A549 (cell line): ENCODE measurements at regions not wholly inside any gene's neighbourhood (a gene's known extent, or its start where the extent isn't known, plus 50 kb on each side); places are given as distances from the start of the nearest gene placed in this dataset.

Experiments
- ATAC-seq, 2 experiments: fragments of 200-7000 bp in 1 of 2; fragments of >200 bp in 1 of 2; cut with Nextera tagmentation in 1 of 2; cut with Tn5 transposase in 1 of 2; 3 replicates each; pipeline versions ENCODE4 v1.8.0 to v1.9.1; 2018 to 2020; ENCODE audit warnings: mild to moderate bottlenecking in 1 of 2, moderate library complexity in 1 of 2
- CTCF ChIA-PET: fragments of 300-600 bp; sonication (Branson Sonifier 250); formaldehyde crosslinking; extraction: SDS; loops from one replicate; lab custom pipeline; 2021; ENCODE audit warnings: antibody characterized with exemption, inconsistent platforms; lab: Yijun Ruan, JAX
- POLR2A ChIA-PET: fragments of 350-600 bp; formaldehyde crosslinking; extraction: SDS; loops from one replicate; lab custom pipeline; 2021; ENCODE audit warnings: antibody characterized with exemption, inconsistent platforms; lab: Yijun Ruan, JAX
- DNase-seq, 2 experiments: peaks; one replicate each; pipeline versions ENCODE4 v3.0.0 to v3.0.0-alpha.2; 2011 to 2016; ENCODE audit warnings: low read depth in 1 of 2, low spot score in 1 of 2
- FAIRE-seq: peaks from 2 replicates; lab custom pipeline; 2011; peaks lifted over from hg19 to GRCh38; lab: Jason Lieb, UNC
- H3K27ac ChIP-seq, 2 experiments: fragments of >200 bp; sonication (Bioruptor Twin); formaldehyde crosslinking; 3 replicates each; pipeline ENCODE4 v1.5.1; 2016 to 2017
- H3K4me1 ChIP-seq: fragments of >200 bp; sonication (Bioruptor Twin); formaldehyde crosslinking; 3 replicates; pipeline ENCODE4 v1.6.1; 2016
- H3K4me2 ChIP-seq: fragments of >200 bp; sonication (Bioruptor Twin); formaldehyde crosslinking; 3 replicates; pipeline ENCODE4 v1.6.1; 2016
- H3K4me3 ChIP-seq: fragments of >200 bp; sonication (Bioruptor Twin); formaldehyde crosslinking; 3 replicates; pipeline ENCODE4 v1.5.1; 2016
- H3K9me3 ChIP-seq: fragments of >200 bp; sonication (Bioruptor Twin); formaldehyde crosslinking; 3 replicates; pipeline ENCODE4 v1.6.1; 2016
- BHLHE40 ChIP-seq: IDR thresholded peaks from 2 replicates; pipeline ENCODE4 v1.6.1; 2012; ENCODE audit warnings: low read depth, low read length, inconsistent platforms
- CBX8 ChIP-seq: fragments of 200-600 bp; sonication (generic); IDR thresholded peaks from 2 replicates; pipeline ENCODE4 v1.6.1; 2016
- EHF ChIP-seq: fragments of 250-450 bp; sonication (Bioruptor Pico); IDR thresholded peaks from 2 replicates; pipeline ENCODE4 v1.5.0; 2020; ENCODE audit warnings: mild to moderate bottlenecking
- EHMT2 ChIP-seq: fragments of 200-600 bp; sonication (generic); IDR thresholded peaks from 2 replicates; pipeline ENCODE4 v1.6.1; 2016; ENCODE audit warnings: antibody characterized with exemption, low read depth, mild to moderate bottlenecking, moderate library complexity
- ELK1 ChIP-seq: fragments of 150-350 bp; IDR thresholded peaks from 2 replicates; pipeline ENCODE4 v1.6.1; 2014; ENCODE audit warnings: low read depth, mild to moderate bottlenecking, low read length
- EP300 ChIP-seq, 2 experiments: fragments of >200 bp; sonication (Bioruptor Twin); formaldehyde crosslinking; IDR thresholded peaks; 2 replicates in 1 of 2; 3 replicates in 1 of 2; pipeline ENCODE4 v1.6.1; 2016 to 2017
- ESRRA ChIP-seq: fragments of 150-350 bp; IDR thresholded peaks from 2 replicates; pipeline ENCODE4 v1.6.1; 2014; ENCODE audit warnings: mild to moderate bottlenecking, low read length, borderline replicate concordance
- HEYL ChIP-seq: fragments of 250-450 bp; sonication (Bioruptor Pico); IDR thresholded peaks from 2 replicates; pipeline ENCODE4 v1.8.0; 2021; ENCODE audit warnings: mild to moderate bottlenecking, moderate library complexity
- HMGXB4 ChIP-seq: fragments of 250-450 bp; sonication (Bioruptor Pico); IDR thresholded peaks from 2 replicates; pipeline ENCODE4 v1.5.0; 2021; ENCODE audit warnings: mild to moderate bottlenecking, moderate library complexity, borderline replicate concordance
- JUNB ChIP-seq: fragments of >200 bp; sonication (Bioruptor Twin); formaldehyde crosslinking; IDR thresholded peaks from 2 replicates; pipeline ENCODE4 v1.6.1; 2016
- KDM5A ChIP-seq: fragments of 200-600 bp; sonication (generic); IDR thresholded peaks from 2 replicates; pipeline ENCODE4 v1.6.1; 2016; ENCODE audit warnings: antibody characterized with exemption, mild to moderate bottlenecking
- MAFK ChIP-seq: fragments of 450-650 bp; IDR thresholded peaks from 2 replicates; pipeline ENCODE4 v1.6.1; 2014; ENCODE audit not compliant: partially characterized antibody
- MAX ChIP-seq: IDR thresholded peaks from 2 replicates; pipeline ENCODE4 v1.6.1; 2012
- NR3C1 ChIP-seq: fragments of >200 bp; sonication (Bioruptor Twin); formaldehyde crosslinking; IDR thresholded peaks from 3 replicates; pipeline ENCODE4 v1.6.1; 2017
- PBX3 ChIP-seq: IDR thresholded peaks from 2 replicates; pipeline ENCODE4 v1.6.1; 2012
- PHF8 ChIP-seq: fragments of 200-600 bp; sonication (generic); IDR thresholded peaks from 2 replicates; pipeline ENCODE4 v1.6.1; 2016; ENCODE audit warnings: low read depth, mild to moderate bottlenecking, antibody characterized with exemption, moderate library complexity, borderline replicate concordance
- POLR2A ChIP-seq: IDR thresholded peaks from 2 replicates; pipeline ENCODE4 v1.6.1; 2012; ENCODE audit warnings: mild to moderate bottlenecking, low read length
- RARB ChIP-seq: fragments of 250-450 bp; sonication (Bioruptor Pico); IDR thresholded peaks from 2 replicates; pipeline ENCODE4 v1.8.0; 2021; ENCODE audit warnings: mild to moderate bottlenecking, moderate library complexity
- RFX5 ChIP-seq: fragments of 450-650 bp; IDR thresholded peaks from 2 replicates; pipeline ENCODE4 v1.7.1; 2014; ENCODE audit warnings: antibody characterized with exemption, mild to moderate bottlenecking, moderate library complexity
- TP53 ChIP-seq: fragments of 250-450 bp; sonication (Bioruptor Pico); IDR thresholded peaks from 2 replicates; pipeline ENCODE4 v1.5.0; 2021; ENCODE audit warnings: mild to moderate bottlenecking, moderate library complexity
- WGBS: methylation state at CpG from one replicate; pipeline ENCODE4 v1.1.6; 2017; ENCODE audit errors: missing lambda C conversion rate; 5-methylcytosine and 5-hydroxymethylcytosine counted together

- no peaks in the 10 kb centered on the region for H3K4me1 ChIP-seq
- H3K27ac ChIP-seq = no peak overlapping the region
- no peak for ATAC-seq
- no peak overlapping the region for H3K4me2 ChIP-seq
- CTCF ChIA-PET = no interaction called here
- no peak overlapping the region for H3K4me3 ChIP-seq
- POLR2A ChIA-PET = no interaction called here
- no peak for DNase-seq
- no peak for FAIRE-seq
- WGBS = 12% methylated on average over 1 of the region's 1 CpG
- no peaks in the 10 kb centered on the region for H3K9me3 ChIP-seq
- TF ChIP-seq MAX (no peak), NR3C1 (no peak), RARB (CRISPR knock-in tag) (no peak), KDM5A (no peak), EP300 (IDR thresholded peaks at IDR 0.05) (no peak), ESRRA (no peak), HEYL (CRISPR knock-in tag) (no peak), RFX5 (no peak), HMGXB4 (CRISPR knock-in tag) (no peak), EHF (CRISPR knock-in tag) (no peak), JUNB (no peak), ELK1 (no peak), MAFK (no peak), PBX3 (no peak), POLR2A (no peak), TP53 (no peak), CBX8 (no peak), BHLHE40 (no peak)
Observed at GRCh38 chr2:146814971-146815370, 1029.9 kb upstream of the ACVR2A start.

- no peak for ATAC-seq
- WGBS = 49% methylated on average over 12 of the region's 17 CpGs
- no peak for DNase-seq
Observed at GRCh38 chr2:146807568-146808168, 1037.2 kb upstream of the ACVR2A start.

More at GRCh38 chr2:146807568-146808168, 1037.2 kb upstream of the ACVR2A start:
- TF ChIP-seq ELK1 = no peak
- no peak for TF ChIP-seq PHF8
- TF ChIP-seq EHMT2 = no peak
- no peak for TF ChIP-seq BHLHE40
- no peak for TF ChIP-seq EP300 (IDR thresholded peaks at IDR 0.05)
- ChIA-PET CTCF (no interaction called here), POLR2A (no interaction called here)
- H3K9me3 ChIP-seq = no peaks in the 10 kb centered on the region
- H3K27ac ChIP-seq = no peak overlapping the region
- FAIRE-seq = no peak
- no peak overlapping the region for H3K4me3 ChIP-seq
- H3K4me1 ChIP-seq = no peaks in the 10 kb centered on the region
- H3K4me2 ChIP-seq = no peak overlapping the region
